HepG2 (cell line): ENCODE measurements at regions not wholly inside any gene's neighbourhood (a gene's known extent, or its start where the extent isn't known, plus 50 kb on each side); places are given as distances from the start of the nearest gene placed in this dataset.

Source experiments
- CC2D1A ChIP-seq: sonication (generic); formaldehyde crosslinking; IDR thresholded peaks from 2 replicates; pipeline ENCODE4 v1.8.1; 2023; ENCODE audit warnings: mild to moderate bottlenecking, missing genetic modification reagents
- CENPT ChIP-seq: sonication (generic); formaldehyde crosslinking; IDR thresholded peaks from 2 replicates; pipeline ENCODE4 v1.8.0; 2022; ENCODE audit warnings: low read depth, mild to moderate bottlenecking, moderate library complexity, missing genetic modification reagents
- CENPX ChIP-seq: sonication (generic); formaldehyde crosslinking; IDR thresholded peaks from 2 replicates; pipeline ENCODE4 v1.9.0; 2021; ENCODE audit warnings: mild to moderate bottlenecking, missing genetic modification reagents, moderate library complexity
- EP300 ChIP-seq, 3 experiments: sonication (generic) in 1 of 3; formaldehyde crosslinking in 1 of 3; IDR thresholded peaks; 2 replicates each; pipeline versions ENCODE4 v1.5.1 to v1.6.1; 2011 to 2020; ENCODE audit warnings: low read depth in 2 of 3, low read length in 2 of 3, borderline replicate concordance in 1 of 3, improper control_type of control experiment in 1 of 3, mild to moderate bottlenecking in 1 of 3, missing genetic modification reagents in 1 of 3, moderate library complexity in 1 of 3
- FOSL2 ChIP-seq: sonication (generic); formaldehyde crosslinking; IDR thresholded peaks from 2 replicates; pipeline ENCODE4 v1.4.0; 2020; ENCODE audit warnings: missing genetic modification reagents
- LCORL ChIP-seq, 2 experiments: fragments of 450-650 bp in 1 of 2; sonication (generic) in 1 of 2; formaldehyde crosslinking in 1 of 2; IDR thresholded peaks; 2 replicates each; pipeline versions ENCODE4 v1.5.0 to v1.6.1; 2017 to 2020; ENCODE audit warnings: antibody characterized with exemption in 1 of 2, missing genetic modification reagents in 1 of 2
- MIER2 ChIP-seq: IDR thresholded peaks from 2 replicates; pipeline ENCODE4 v1.6.1; 2016; ENCODE audit warnings: missing biosample characterization, missing genetic modification reagents
- MTF1 ChIP-seq: sonication (generic); formaldehyde crosslinking; IDR thresholded peaks from 2 replicates; pipeline ENCODE4 v1.5.0; 2020; ENCODE audit warnings: missing genetic modification reagents
- NFE2 ChIP-seq: sonication (generic); formaldehyde crosslinking; IDR thresholded peaks from 2 replicates; pipeline ENCODE4 v1.4.0; 2020; ENCODE audit warnings: missing genetic modification reagents
- NR3C1 ChIP-seq: sonication (generic); formaldehyde crosslinking; IDR thresholded peaks from 2 replicates; pipeline ENCODE4 v1.4.0; 2020; ENCODE audit warnings: missing genetic modification reagents
- SRSF9 ChIP-seq: fragments of 200-400 bp; formaldehyde crosslinking; IDR thresholded peaks from 2 replicates; pipeline ENCODE4 v1.6.1; 2018; ENCODE audit warnings: borderline replicate concordance, mild to moderate bottlenecking, low read depth, low read length; ENCODE audit not compliant: insufficient read depth, poor library complexity, severe bottlenecking
- ZBTB20 ChIP-seq: sonication (generic); formaldehyde crosslinking; IDR thresholded peaks from 2 replicates; pipeline ENCODE4 v1.8.1; 2023; ENCODE audit warnings: missing genetic modification reagents, low read depth, mild to moderate bottlenecking, borderline replicate concordance
- ZMYM2 ChIP-seq: sonication (generic); formaldehyde crosslinking; IDR thresholded peaks from 2 replicates; pipeline ENCODE4 v1.8.0; 2022; ENCODE audit warnings: mild to moderate bottlenecking, missing genetic modification reagents
- ZNF841 ChIP-seq: sonication (generic); formaldehyde crosslinking; IDR thresholded peaks from 2 replicates; pipeline ENCODE4 v1.8.1; 2023; ENCODE audit warnings: missing genetic modification reagents, borderline replicate concordance
- TF ChIP-seq, protein P1 (sequence below): sonication (generic); formaldehyde crosslinking; IDR thresholded peaks from 2 replicates; pipeline ENCODE4 v1.4.0; 2020; ENCODE audit warnings: missing genetic modification reagents
- TF ChIP-seq, protein P2 (sequence below): sonication (generic); IDR thresholded peaks from 2 replicates; pipeline ENCODE4 v1.6.1; 2016; ENCODE audit warnings: low read depth, borderline replicate concordance
- TF ChIP-seq, protein P3 (sequence below): sonication (generic); formaldehyde crosslinking; IDR thresholded peaks from 2 replicates; pipeline ENCODE4 v1.8.1; 2023; ENCODE audit warnings: mild to moderate bottlenecking, missing genetic modification reagents, borderline replicate concordance
- TF ChIP-seq, protein P4 (sequence below): IDR thresholded peaks from 2 replicates; pipeline ENCODE4 v1.6.1; 2012; ENCODE audit warnings: low read depth, low read length, improper control_type of control experiment
- TF ChIP-seq, protein P5 (sequence below): sonication (generic); formaldehyde crosslinking; IDR thresholded peaks from 2 replicates; pipeline ENCODE4 v1.4.0; 2020; ENCODE audit warnings: missing genetic modification reagents
- TF ChIP-seq, protein P6 (sequence below): sonication (generic); formaldehyde crosslinking; IDR thresholded peaks from 2 replicates; pipeline ENCODE4 v1.5.0; 2020; ENCODE audit warnings: mild to moderate bottlenecking, missing genetic modification reagents, borderline replicate concordance

DNA sequence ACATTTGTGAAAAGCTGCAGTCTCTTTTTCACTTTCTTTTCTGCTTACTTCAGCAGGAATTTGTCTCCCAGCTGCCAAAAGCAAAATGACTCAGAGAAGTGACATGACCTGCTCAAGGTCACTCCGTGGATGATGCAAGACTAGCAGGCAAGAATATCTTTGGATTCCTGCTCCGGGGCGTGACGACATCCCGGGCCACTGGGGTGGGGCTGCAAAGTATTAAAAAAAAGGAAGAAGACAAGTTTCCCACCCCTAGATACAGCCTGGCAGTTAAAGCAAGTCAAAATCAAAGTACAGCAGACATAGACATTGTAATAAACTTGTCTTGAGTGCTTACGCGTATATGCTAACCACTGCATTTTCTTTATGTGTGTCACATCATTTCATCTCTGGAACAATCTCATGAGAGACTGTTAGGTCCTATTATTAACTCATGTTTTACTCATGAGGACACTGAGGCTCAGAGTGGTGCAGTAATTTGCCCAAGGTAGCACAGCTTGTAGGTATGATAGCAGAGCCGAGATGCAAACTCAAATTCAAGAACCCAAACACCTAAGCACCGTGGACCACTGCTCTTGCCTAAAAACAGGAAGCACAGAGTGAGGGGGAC, 485.2 kb upstream of the PROK2 start (continued):
- TF ChIP-seq SRSF9 (no peak), CC2D1A (CRISPR knock-in tag) (no peak), CENPX (CRISPR knock-in tag) (no peak), NFE2 (no peak), FOSL2 (CRISPR knock-in tag) (peak; percentile 98), ZNF841 (CRISPR knock-in tag) (no peak), ZMYM2 (CRISPR knock-in tag) (no peak), CENPT (CRISPR knock-in tag) (no peak), ZBTB20 (CRISPR knock-in tag) (0 out of 2 replicates have a peak, but pooled peaks have one; percentile 15), MTF1 (CRISPR knock-in tag) (no peak), NR3C1 (CRISPR knock-in tag) (no peak), LCORL (IDR thresholded peaks at IDR 0.05) (no peak), LCORL (CRISPR knock-in tag; IDR thresholded peaks at IDR 0.05) (no peak), EP300 (IDR thresholded peaks at IDR 0.05; ENCODE audit: low read depth in 2 of 2, low read length in 2 of 2) (peak in 1 of 2 experiments; percentile 50; a peak in 1 of 4 replicates), EP300 (CRISPR knock-in tag; IDR thresholded peaks at IDR 0.05; ENCODE audit: borderline replicate concordance) (no peak), MIER2 (CRISPR knock-in tag) (no peak)
- TF ChIP-seq, protein P1, sequence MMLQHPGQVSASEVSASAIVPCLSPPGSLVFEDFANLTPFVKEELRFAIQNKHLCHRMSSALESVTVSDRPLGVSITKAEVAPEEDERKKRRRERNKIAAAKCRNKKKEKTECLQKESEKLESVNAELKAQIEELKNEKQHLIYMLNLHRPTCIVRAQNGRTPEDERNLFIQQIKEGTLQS (CRISPR knock-in tag), result peak; percentile 99
- TF ChIP-seq, protein P2, sequence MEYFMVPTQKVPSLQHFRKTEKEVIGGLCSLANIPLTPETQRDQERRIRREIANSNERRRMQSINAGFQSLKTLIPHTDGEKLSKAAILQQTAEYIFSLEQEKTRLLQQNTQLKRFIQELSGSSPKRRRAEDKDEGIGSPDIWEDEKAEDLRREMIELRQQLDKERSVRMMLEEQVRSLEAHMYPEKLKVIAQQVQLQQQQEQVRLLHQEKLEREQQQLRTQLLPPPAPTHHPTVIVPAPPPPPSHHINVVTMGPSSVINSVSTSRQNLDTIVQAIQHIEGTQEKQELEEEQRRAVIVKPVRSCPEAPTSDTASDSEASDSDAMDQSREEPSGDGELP, result peak; percentile 73; the same call in 1 of the 2 replicates
- TF ChIP-seq, protein P3, sequence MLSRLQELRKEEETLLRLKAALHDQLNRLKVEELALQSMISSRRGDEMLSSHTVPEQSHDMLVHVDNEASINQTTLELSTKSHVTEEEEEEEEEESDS (CRISPR knock-in tag), result no peak
- TF ChIP-seq, protein P4, sequence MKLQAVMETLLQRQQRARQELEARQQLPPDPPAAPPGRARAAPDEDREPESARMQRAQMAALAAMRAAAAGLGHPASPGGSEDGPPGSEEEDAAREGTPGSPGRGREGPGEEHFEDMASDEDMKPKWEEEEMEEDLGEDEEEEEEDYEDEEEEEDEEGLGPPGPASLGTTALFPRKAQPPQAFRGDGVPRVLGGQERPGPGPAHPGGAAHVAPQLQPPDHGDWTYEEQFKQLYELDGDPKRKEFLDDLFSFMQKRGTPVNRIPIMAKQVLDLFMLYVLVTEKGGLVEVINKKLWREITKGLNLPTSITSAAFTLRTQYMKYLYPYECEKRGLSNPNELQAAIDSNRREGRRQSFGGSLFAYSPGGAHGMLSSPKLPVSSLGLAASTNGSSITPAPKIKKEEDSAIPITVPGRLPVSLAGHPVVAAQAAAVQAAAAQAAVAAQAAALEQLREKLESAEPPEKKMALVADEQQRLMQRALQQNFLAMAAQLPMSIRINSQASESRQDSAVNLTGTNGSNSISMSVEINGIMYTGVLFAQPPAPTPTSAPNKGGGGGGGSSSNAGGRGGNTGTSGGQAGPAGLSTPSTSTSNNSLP, result no peak
- TF ChIP-seq, protein P5, sequence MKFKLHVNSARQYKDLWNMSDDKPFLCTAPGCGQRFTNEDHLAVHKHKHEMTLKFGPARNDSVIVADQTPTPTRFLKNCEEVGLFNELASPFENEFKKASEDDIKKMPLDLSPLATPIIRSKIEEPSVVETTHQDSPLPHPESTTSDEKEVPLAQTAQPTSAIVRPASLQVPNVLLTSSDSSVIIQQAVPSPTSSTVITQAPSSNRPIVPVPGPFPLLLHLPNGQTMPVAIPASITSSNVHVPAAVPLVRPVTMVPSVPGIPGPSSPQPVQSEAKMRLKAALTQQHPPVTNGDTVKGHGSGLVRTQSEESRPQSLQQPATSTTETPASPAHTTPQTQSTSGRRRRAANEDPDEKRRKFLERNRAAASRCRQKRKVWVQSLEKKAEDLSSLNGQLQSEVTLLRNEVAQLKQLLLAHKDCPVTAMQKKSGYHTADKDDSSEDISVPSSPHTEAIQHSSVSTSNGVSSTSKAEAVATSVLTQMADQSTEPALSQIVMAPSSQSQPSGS (CRISPR knock-in tag), result peak; percentile 81; the same call in 1 of the 2 replicates
- TF ChIP-seq, protein P6, sequence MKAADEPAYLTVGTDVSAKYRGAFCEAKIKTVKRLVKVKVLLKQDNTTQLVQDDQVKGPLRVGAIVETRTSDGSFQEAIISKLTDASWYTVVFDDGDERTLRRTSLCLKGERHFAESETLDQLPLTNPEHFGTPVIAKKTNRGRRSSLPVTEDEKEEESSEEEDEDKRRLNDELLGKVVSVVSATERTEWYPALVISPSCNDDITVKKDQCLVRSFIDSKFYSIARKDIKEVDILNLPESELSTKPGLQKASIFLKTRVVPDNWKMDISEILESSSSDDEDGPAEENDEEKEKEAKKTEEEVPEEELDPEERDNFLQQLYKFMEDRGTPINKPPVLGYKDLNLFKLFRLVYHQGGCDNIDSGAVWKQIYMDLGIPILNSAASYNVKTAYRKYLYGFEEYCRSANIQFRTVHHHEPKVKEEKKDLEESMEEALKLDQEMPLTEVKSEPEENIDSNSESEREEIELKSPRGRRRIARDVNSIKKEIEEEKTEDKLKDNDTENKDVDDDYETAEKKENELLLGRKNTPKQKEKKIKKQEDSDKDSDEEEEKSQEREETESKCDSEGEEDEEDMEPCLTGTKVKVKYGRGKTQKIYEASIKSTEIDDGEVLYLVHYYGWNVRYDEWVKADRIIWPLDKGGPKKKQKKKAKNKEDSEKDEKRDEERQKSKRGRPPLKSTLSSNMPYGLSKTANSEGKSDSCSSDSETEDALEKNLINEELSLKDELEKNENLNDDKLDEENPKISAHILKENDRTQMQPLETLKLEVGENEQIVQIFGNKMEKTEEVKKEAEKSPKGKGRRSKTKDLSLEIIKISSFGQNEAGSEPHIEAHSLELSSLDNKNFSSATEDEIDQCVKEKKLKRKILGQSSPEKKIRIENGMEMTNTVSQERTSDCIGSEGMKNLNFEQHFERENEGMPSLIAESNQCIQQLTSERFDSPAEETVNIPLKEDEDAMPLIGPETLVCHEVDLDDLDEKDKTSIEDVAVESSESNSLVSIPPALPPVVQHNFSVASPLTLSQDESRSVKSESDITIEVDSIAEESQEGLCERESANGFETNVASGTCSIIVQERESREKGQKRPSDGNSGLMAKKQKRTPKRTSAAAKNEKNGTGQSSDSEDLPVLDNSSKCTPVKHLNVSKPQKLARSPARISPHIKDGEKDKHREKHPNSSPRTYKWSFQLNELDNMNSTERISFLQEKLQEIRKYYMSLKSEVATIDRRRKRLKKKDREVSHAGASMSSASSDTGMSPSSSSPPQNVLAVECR (CRISPR knock-in tag), result no peak
